GM10266 (cell line): ENCODE measurements at regions not wholly inside any gene's neighbourhood (a gene's known extent, or its start where the extent isn't known, plus 50 kb on each side); places are given as distances from the start of the nearest gene placed in this dataset.

Experiments
- DNase-seq: peaks from one replicate; pipeline ENCODE4 v3.0.0; 2012; ENCODE audit errors: extremely low spot score
- TF ChIP-seq, protein P1 (sequence below): IDR thresholded peaks from 2 replicates; pipeline ENCODE4 v1.5.1; 2012; ENCODE audit warnings: mild to moderate bottlenecking, low read depth; ENCODE audit not compliant: control insufficient read depth, insufficient read depth; ENCODE audit errors: missing control alignments

DNA sequence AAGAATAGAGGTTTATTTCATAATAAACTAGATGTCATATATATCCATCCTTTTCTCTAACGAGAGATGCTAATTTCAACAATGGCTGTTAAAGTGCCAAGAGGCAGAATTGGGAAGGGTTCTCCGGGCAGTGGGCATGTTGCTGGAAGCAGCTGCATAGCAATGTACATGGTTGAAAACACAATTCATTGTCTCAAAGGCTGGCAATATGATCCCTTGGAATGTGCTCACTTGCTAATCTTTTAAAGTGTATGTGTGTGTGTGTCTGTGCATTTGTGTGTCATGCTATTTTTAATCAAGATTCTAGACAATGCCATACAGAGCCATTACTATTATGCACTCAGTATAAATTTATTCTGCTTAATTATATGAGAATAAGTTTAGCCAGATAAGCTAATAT is 1020.3 kb downstream of the NAALADL2 start:
- TF ChIP-seq, protein P1, sequence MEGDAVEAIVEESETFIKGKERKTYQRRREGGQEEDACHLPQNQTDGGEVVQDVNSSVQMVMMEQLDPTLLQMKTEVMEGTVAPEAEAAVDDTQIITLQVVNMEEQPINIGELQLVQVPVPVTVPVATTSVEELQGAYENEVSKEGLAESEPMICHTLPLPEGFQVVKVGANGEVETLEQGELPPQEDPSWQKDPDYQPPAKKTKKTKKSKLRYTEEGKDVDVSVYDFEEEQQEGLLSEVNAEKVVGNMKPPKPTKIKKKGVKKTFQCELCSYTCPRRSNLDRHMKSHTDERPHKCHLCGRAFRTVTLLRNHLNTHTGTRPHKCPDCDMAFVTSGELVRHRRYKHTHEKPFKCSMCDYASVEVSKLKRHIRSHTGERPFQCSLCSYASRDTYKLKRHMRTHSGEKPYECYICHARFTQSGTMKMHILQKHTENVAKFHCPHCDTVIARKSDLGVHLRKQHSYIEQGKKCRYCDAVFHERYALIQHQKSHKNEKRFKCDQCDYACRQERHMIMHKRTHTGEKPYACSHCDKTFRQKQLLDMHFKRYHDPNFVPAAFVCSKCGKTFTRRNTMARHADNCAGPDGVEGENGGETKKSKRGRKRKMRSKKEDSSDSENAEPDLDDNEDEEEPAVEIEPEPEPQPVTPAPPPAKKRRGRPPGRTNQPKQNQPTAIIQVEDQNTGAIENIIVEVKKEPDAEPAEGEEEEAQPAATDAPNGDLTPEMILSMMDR: no peak
- DNase-seq: no peak

DNA sequence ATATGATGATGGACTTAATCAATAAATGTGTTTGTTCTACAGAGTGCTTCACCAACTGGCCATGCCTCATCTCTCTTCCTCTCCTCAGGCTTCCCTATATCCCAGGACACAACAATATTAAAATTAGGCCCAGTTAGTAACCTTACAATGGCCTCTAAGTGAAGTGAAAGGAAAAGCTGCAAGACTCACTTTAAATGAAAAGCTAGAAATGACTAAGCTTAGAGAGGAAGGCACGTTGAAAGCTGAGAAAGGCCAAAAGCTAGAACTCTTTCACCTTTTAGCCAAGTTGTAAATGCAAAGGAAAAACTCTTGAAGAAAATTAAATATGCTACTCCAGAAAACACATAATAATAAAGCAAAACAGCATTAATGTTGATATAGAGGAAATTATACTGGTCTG is 1010.3 kb downstream of the NAALADL2 start:
- TF ChIP-seq, protein P1: no peak
- no peak for DNase-seq

DNA sequence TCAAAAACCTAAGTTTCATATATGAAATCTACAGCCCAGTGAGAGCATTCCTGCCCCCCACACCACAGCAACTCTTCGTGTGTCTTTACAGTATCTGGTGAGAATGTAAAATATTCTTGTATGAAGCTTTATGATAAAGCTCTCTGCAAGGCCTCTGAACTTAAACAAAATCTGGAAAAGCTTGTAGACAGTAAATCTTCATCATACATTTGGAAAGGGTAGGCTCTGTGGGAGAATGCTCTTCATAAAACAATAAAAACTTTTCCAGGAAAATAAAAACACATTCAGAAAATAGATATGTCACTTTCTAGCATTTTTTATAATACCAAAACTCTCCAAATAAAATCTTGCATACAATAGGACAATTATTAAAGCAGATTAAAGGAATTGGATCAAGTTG is 1009.5 kb downstream of the NAALADL2 start:
- DNase-seq: no peak
- TF ChIP-seq, protein P1: no peak

DNA sequence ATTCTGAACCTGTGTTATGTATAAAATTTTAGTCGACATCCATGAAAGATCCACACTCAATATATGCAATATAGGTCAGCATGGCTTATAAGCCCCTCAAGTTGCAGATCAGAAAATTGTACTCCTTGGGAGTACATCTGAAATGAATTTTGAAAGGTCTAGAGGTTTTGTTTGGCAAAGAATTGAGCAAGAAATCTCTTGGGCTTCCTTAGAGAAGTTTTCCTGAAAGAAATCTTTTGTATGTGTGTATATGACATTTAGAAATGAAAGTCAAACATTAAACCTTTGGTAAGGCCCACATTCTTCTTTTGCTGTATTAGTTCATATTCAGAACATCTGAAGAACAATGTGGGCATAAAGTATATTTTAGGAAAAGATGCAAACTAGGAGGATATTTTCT is 1006.6 kb downstream of the NAALADL2 start:
- TF ChIP-seq, protein P1: no peak

DNA sequence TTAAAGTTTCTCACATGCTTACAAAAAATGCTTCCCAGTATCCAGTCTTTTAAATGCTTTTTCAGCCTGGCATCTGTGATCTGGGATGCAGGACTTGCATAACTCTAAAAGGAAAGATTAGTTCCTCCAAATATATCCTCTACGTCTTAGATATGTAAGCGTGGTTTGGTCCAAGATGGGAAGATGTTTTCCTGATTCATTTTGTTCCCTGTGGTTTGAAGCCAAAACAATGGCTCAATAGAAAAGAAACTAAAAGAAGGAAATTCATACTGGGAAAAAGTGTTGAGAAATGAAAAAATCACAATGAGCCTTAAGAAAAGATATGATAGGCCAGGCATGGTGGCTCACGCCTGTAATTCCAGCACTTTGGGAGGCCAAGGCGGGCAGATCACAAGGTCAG is 1002.8 kb downstream of the NAALADL2 start:
- no peak for DNase-seq
- TF ChIP-seq, protein P1: no peak

More for the DNA sequence above, 1006.6 kb downstream of the NAALADL2 start:
- DNase-seq: no peak
